ENCODE measurements at regions not wholly inside any gene's neighbourhood (a gene's known extent, or its start where the extent isn't known, plus 50 kb on each side); places are given as distances from the start of the nearest gene placed in this dataset.

DNA sequence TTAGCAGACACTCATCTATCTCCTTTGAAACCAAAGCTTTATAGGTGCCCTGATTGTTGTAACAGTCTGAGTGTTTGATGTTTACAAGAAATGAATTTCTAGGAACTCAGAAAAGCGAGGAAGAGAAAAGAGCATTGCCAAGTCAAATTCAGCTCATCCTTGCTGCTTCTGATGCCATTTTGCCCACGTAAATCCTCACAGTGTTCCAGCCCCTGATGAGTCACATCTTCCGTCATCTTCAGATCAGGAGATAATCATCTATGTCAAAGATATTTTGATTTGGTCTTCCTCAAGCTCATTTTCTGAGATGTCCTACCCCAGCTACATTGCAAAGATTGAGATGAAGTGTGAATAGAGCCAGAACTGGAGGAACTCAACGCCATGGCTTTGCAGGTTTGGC is 426.2 kb downstream of the BMP2 start:
- POLR2A ChIA-PET: no interaction called here
- peaks cover 13% of the 10 kb centered on the region for H3K9me3 Mint-ChIP-seq
- no peaks in the 10 kb centered on the region for H3K27me3 Mint-ChIP-seq
- no peak overlapping the region for H3K4me3 Mint-ChIP-seq
- CTCF ChIA-PET: no interaction called here
- DNase-seq: no peak
- H3K36me3 Mint-ChIP-seq (ENCODE audit: low read depth): no peaks in the 10 kb centered on the region
- H3K4me1 Mint-ChIP-seq: no peaks in the 10 kb centered on the region
- H3K27ac Mint-ChIP-seq: no peak overlapping the region

DNA sequence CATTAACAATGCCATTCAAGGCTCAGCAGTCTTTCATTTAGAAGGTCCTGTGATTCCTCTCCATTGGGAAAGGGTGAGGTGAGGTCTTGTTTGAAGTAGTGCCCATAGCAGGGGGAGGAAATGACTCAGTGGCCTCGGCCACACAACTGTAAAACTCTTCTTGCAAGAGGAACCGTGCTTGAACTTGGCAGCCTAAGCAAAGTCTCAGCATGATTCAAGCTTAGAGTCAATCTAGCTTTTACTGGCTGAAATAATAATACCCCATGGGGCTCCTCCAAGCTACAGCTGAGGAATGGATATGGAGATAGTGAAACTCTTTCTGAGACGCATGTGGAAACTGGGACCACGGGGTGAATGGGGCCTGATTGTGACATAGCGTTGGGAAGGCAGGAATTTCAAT is 428.2 kb downstream of the BMP2 start:
- DNase-seq: no peak
- Mint-ChIP-seq H3K4me3 (no peak overlapping the region), H3K9me3 (peaks cover 13% of the 10 kb centered on the region), H3K36me3 (ENCODE audit: low read depth) (no peaks in the 10 kb centered on the region), H3K4me1 (no peaks in the 10 kb centered on the region), H3K27me3 (no peaks in the 10 kb centered on the region), H3K27ac (no peak overlapping the region)
- POLR2A ChIA-PET: no interaction called here
- CTCF ChIA-PET: no interaction called here

DNA sequence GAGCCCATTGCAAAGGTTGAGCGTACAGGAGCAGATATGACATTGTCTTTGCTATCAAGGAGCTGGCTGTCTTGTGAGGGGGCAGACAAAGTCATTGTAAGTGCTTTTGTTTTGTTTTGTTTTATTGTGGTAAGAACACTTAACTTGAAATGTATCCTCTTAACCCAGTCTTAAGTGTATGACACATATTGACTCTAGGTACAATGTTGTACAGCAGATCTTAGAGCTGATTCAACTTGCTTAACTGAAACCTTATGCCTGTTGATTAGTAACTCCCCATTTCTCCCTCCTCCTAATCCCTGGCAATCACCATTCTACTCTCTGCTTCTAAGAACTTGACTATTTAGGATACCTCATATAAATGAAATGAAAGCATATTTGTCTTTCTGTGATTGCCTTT is 429.0 kb downstream of the BMP2 start:
- H3K27ac Mint-ChIP-seq: no peak overlapping the region
- ChIA-PET CTCF (no interaction called here), POLR2A (no interaction called here)
- H3K9me3 Mint-ChIP-seq: peaks cover 11% of the 10 kb centered on the region
- H3K36me3 Mint-ChIP-seq (ENCODE audit: low read depth): no peaks in the 10 kb centered on the region
- H3K4me1 Mint-ChIP-seq: no peaks in the 10 kb centered on the region
- H3K4me3 Mint-ChIP-seq: no peak overlapping the region
- no peak for DNase-seq
- no peaks in the 10 kb centered on the region for H3K27me3 Mint-ChIP-seq

DNA sequence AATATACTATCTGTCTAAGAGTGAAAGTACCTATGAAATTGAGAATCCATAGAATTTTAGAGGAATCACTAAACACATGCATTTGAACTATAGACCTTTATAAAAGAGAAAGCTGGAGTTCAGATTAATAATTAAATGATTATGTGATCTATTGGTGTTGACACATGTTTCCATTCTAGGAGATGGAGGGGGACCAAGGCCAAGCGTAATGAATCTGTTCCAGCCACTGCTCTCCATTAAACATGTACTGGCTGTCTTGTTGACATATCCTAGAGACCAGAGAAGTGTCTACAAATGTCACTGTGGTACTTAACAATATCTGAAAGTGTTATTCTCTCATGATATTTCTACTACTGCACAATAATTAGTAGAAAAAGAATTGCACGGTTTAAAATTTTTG is 432.4 kb downstream of the BMP2 start:
- DNase-seq: no peak
- ChIA-PET CTCF (no interaction called here), POLR2A (no interaction called here)
- no peaks in the 10 kb centered on the region for H3K27me3 Mint-ChIP-seq
- H3K9me3 Mint-ChIP-seq: peaks cover 11% of the 10 kb centered on the region
- no peaks in the 10 kb centered on the region for H3K4me1 Mint-ChIP-seq
- no peak overlapping the region for H3K27ac Mint-ChIP-seq
- H3K36me3 Mint-ChIP-seq (ENCODE audit: low read depth): no peaks in the 10 kb centered on the region
- no peak overlapping the region for H3K4me3 Mint-ChIP-seq

DNA sequence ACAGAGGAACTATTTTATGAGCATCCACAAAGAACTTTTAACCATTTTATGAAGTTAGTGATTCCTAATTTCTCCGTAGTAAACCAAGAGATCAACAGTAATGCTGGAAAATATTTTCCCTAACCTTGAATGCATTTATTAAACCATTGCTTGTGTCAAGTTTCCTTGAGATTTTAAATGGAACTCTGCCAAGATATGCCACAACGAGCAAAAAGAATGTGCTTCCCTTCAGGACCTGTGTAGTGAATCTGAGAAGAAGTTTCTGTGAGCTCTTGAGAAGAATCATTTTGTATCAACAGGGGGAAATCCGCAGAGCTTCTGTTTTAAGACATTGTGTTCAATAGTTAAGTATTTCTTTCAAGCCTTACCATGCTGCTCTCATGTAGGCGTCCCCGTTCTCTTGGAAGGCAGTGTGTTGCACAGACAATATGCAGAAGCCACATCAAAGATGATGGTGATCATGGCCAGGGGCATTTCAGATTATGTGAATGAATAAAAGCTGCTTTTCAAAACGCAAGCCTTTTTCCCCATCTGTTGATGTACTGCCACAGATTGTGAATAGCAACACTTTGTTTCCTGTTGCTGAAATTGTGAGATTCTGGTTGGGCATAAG is 439.8 kb downstream of the BMP2 start:
- no peak for DNase-seq
- Mint-ChIP-seq H3K4me3 (no peak overlapping the region), H3K27ac (no peak overlapping the region), H3K36me3 (ENCODE audit: low read depth) (no peaks in the 10 kb centered on the region), H3K27me3 (no peaks in the 10 kb centered on the region), H3K4me1 (no peaks in the 10 kb centered on the region), H3K9me3 (peaks cover 16% of the 10 kb centered on the region)
- POLR2A ChIA-PET: no interaction called here
- CTCF ChIA-PET: no interaction called here

- Mint-ChIP-seq H3K27ac (no peak overlapping the region), H3K36me3 (ENCODE audit: low read depth) (no peaks in the 10 kb centered on the region), H3K27me3 (no peaks in the 10 kb centered on the region), H3K4me1 (no peaks in the 10 kb centered on the region), H3K9me3 (peaks cover 18% of the 10 kb centered on the region), H3K4me3 (no peak overlapping the region)
- ChIA-PET CTCF (no interaction called here), POLR2A (no interaction called here)
- no peak for DNase-seq
Observed at GRCh38 chr20:7210910-7211309, 443.4 kb downstream of the BMP2 start.

GRCh38 chr20:7214081-7214740 is 446.7 kb downstream of the BMP2 start:
- Mint-ChIP-seq H3K9me3 (peaks cover 16% of the 10 kb centered on the region), H3K36me3 (ENCODE audit: low read depth) (no peaks in the 10 kb centered on the region), H3K4me1 (no peaks in the 10 kb centered on the region), H3K4me3 (no peak overlapping the region), H3K27me3 (no peaks in the 10 kb centered on the region), H3K27ac (no peak overlapping the region)
- ChIA-PET POLR2A (no interaction called here), CTCF (no interaction called here)
- no peak for DNase-seq

- DNase-seq: no peak
- POLR2A ChIA-PET: no interaction called here
- no peak overlapping the region for H3K4me3 Mint-ChIP-seq
- CTCF ChIA-PET: no interaction called here
- no peaks in the 10 kb centered on the region for H3K36me3 Mint-ChIP-seq (ENCODE audit: low read depth)
- peaks cover 11% of the 10 kb centered on the region for H3K9me3 Mint-ChIP-seq
- no peaks in the 10 kb centered on the region for H3K4me1 Mint-ChIP-seq
- no peaks in the 10 kb centered on the region for H3K27me3 Mint-ChIP-seq
- no peak overlapping the region for H3K27ac Mint-ChIP-seq
Observed at GRCh38 chr20:7217606-7218005, 450.1 kb downstream of the BMP2 start.

DNA sequence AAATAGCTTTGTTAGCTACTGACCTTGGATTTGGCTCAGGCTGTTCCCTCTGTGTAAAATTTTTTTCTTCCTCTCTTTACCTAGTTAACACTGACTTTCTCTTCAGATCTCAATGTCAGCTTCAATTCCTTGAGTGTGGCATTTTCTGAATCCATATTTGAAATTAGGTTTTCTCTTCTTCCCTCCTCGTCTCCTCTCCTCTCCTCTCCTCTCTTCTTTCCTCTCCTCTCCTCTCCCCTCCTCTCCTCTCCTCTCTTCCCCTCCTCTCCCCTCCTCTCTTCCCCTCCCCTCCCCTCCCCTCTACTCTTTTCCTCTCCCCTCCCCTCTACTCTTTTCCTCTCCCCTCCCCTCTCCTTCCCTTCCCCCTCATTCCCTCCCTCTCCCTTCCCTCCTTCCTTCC is 453.3 kb downstream of the BMP2 start:
- peaks cover 8% of the 10 kb centered on the region for H3K9me3 Mint-ChIP-seq
- POLR2A ChIA-PET: no interaction called here
- no peaks in the 10 kb centered on the region for H3K4me1 Mint-ChIP-seq
- no peak overlapping the region for H3K27ac Mint-ChIP-seq
- DNase-seq: no peak
- no peak overlapping the region for H3K4me3 Mint-ChIP-seq
- H3K36me3 Mint-ChIP-seq (ENCODE audit: low read depth): no peaks in the 10 kb centered on the region
- H3K27me3 Mint-ChIP-seq: no peaks in the 10 kb centered on the region
- CTCF ChIA-PET: no interaction called here

DNA sequence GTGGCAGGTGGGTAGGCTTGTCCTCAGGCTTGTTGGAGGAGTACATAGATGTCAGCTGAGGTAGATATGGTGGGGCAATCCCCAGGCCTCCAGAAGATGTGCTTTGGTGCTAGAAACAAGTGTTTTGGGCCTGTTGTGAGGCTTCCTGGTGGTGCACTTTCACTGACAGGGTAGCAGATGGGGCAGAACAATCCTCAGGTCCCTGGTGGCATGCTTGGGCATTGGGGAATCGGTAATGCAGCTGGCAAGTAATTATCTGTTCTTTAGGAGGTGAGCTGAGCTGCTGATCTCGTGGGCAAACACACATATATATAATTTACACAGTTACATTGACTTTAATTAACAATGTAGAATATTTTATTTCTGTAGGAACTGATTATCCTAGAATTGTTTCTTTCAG is 458.7 kb downstream of the BMP2 start:
- H3K4me1 Mint-ChIP-seq: no peaks in the 10 kb centered on the region
- peaks cover 10% of the 10 kb centered on the region for H3K9me3 Mint-ChIP-seq
- DNase-seq: no peak
- H3K27ac Mint-ChIP-seq: no peak overlapping the region
- no peaks in the 10 kb centered on the region for H3K36me3 Mint-ChIP-seq (ENCODE audit: low read depth)
- no peaks in the 10 kb centered on the region for H3K27me3 Mint-ChIP-seq
- ChIA-PET CTCF (no interaction called here), POLR2A (no interaction called here)
- no peak overlapping the region for H3K4me3 Mint-ChIP-seq

GRCh38 chr20:7231303-7231702 is 463.8 kb downstream of the BMP2 start:
- H3K27ac Mint-ChIP-seq: no peak overlapping the region
- no peaks in the 10 kb centered on the region for H3K27me3 Mint-ChIP-seq
- H3K4me1 Mint-ChIP-seq: no peaks in the 10 kb centered on the region
- ChIA-PET POLR2A (no interaction called here), CTCF (no interaction called here)
- H3K9me3 Mint-ChIP-seq: peaks cover 10% of the 10 kb centered on the region
- no peaks in the 10 kb centered on the region for H3K36me3 Mint-ChIP-seq (ENCODE audit: low read depth)
- H3K4me3 Mint-ChIP-seq: no peak overlapping the region
- DNase-seq: no peak

DNA sequence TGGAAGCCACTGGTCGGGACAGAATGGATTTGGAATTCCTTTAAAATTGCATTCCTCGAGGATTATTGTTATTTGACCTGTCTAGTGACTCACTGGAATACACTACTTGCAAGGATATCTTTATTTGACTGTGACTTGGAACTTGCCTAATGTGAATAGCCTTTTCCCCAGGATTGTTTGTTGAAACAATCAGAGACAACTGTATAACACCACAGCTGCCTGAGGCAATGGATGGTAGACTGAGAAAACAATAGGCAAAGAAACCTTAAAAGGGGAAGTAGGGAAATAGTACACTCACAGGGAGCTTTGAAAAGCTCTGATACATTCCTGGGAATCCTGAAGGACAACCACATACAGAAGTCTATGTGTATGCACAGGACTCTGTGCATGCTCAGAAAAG is 465.3 kb downstream of the BMP2 start:
- CTCF ChIA-PET: no interaction called here
- POLR2A ChIA-PET: no interaction called here
- H3K9me3 Mint-ChIP-seq: peaks cover 8% of the 10 kb centered on the region
- H3K4me3 Mint-ChIP-seq: no peak overlapping the region
- DNase-seq: no peak
- no peaks in the 10 kb centered on the region for H3K4me1 Mint-ChIP-seq
- H3K27ac Mint-ChIP-seq: no peak overlapping the region
- no peaks in the 10 kb centered on the region for H3K36me3 Mint-ChIP-seq (ENCODE audit: low read depth)
- no peaks in the 10 kb centered on the region for H3K27me3 Mint-ChIP-seq

DNA sequence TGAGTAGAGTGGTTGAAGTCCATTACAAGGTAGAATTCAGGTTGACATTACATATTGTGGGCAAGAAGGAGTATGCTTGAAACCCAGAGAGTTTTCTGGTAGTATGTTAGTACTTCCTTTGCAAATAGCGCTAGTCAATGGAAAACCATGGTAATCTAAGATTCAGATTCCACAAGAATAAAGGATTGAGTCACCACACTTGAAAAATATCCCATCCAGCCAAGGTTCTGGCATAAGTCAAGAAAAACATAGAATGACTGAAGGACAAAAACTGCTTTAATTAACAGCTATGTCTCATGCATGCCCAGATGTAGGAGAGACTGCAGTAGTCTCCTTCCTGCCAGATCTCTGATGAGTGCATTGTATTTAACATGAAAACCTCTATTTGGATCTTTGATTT is 469.8 kb downstream of the BMP2 start:
- DNase-seq: no peak
- Mint-ChIP-seq H3K27ac (no peak overlapping the region), H3K4me3 (no peak overlapping the region), H3K36me3 (ENCODE audit: low read depth) (no peaks in the 10 kb centered on the region), H3K9me3 (peaks cover 12% of the 10 kb centered on the region), H3K4me1 (no peaks in the 10 kb centered on the region), H3K27me3 (no peaks in the 10 kb centered on the region)
- ChIA-PET POLR2A (no interaction called here), CTCF (no interaction called here)

GRCh38 chr20:7240490-7240889 is 473.0 kb downstream of the BMP2 start:
- H3K9me3 Mint-ChIP-seq: peaks cover 4% of the 10 kb centered on the region
- POLR2A ChIA-PET: no interaction called here
- no peaks in the 10 kb centered on the region for H3K4me1 Mint-ChIP-seq
- no peak overlapping the region for H3K4me3 Mint-ChIP-seq
- CTCF ChIA-PET: no interaction called here
- no peaks in the 10 kb centered on the region for H3K27me3 Mint-ChIP-seq
- no peak overlapping the region for H3K27ac Mint-ChIP-seq
- H3K36me3 Mint-ChIP-seq (ENCODE audit: low read depth): no peaks in the 10 kb centered on the region
- DNase-seq: no peak

Data from activated CD4-positive, alpha-beta memory T cell treated with anti-CD3 and anti-CD28 coated beads, Interleukin-2, amount 10 ng/mL, durations not matched to agents 7 days and 5 days (primary cell).